ENCODE measurements at regions not wholly inside any gene's neighbourhood (a gene's known extent, or its start where the extent isn't known, plus 50 kb on each side); places are given as distances from the start of the nearest gene placed in this dataset.

GRCh38 chr5:16391858-16392649 is 73.5 kb downstream of the ZNF622 start:
- H3K79me1 ChIP-seq (ENCODE audit: low read depth, low read length), result no peaks in the 10 kb centered on the region
- no peak overlapping the region for H2BK12ac ChIP-seq (ENCODE audit: low read depth, low read length)
- H3K18ac ChIP-seq (ENCODE audit: extremely low read depth, low read length), result no peak overlapping the region
- no peak overlapping the region for H4K91ac ChIP-seq (replicated peaks; ENCODE audit: insufficient read length, low read length)
- no peak overlapping the region for H3K9ac ChIP-seq (replicated peaks in 1 of 4; ENCODE audit: extremely low read depth in 1 of 4, low read depth in 3 of 4, low read length in 3 of 4)
- no peaks in the 10 kb centered on the region for H3K36me3 ChIP-seq (ENCODE audit: control insufficient read depth in 2 of 4, insufficient read depth in 4 of 4, low read length in 3 of 4)
- no peaks in the 10 kb centered on the region for H4K20me1 ChIP-seq (replicated peaks in 1 of 2; ENCODE audit: control insufficient read depth in 1 of 2, insufficient read depth in 2 of 2, low read length in 2 of 2)
- H3K4ac ChIP-seq (replicated peaks; ENCODE audit: insufficient read length, low read depth, low read length), result no peak overlapping the region
- no peaks in the 10 kb centered on the region for H3K79me2 ChIP-seq (ENCODE audit: control insufficient read depth in 1 of 2, insufficient read depth in 2 of 2, low read length in 2 of 2)
- ChIA-PET CTCF (ENCODE audit: partially characterized antibody) (interaction anchor here (1.6 kb wide), 1 partner anchor 66 kb away, joined by 4 read pairs; no protein-coding TSS in a partner anchor), POLR2A (ENCODE audit: partially characterized antibody) (no interaction called here)
- H2BK15ac ChIP-seq (ENCODE audit: low read length), result no peak overlapping the region
- no peak overlapping the region for H3K4me3 ChIP-seq (ENCODE audit: extremely low read depth in 1 of 4, insufficient read depth in 2 of 4, low read depth in 3 of 4, low read length in 4 of 4)
- H3K9me3 ChIP-seq (ENCODE audit: insufficient read depth in 2 of 2, low read depth in 1 of 2, low read length in 1 of 2), result no peaks in the 10 kb centered on the region
- no peak overlapping the region for H3K27ac ChIP-seq (ENCODE audit: low read depth, low read length)
- H2BK5ac ChIP-seq (ENCODE audit: low read depth, low read length), result no peak overlapping the region
- no peak overlapping the region for H3K23ac ChIP-seq (ENCODE audit: insufficient read length)
- no peak overlapping the region for H4K8ac ChIP-seq (ENCODE audit: extremely low read depth, insufficient read depth, low read length)
- no peak overlapping the region for H3K56ac ChIP-seq (replicated peaks; ENCODE audit: insufficient read length, low read depth, low read length)
- no peak overlapping the region for H2AK5ac ChIP-seq (ENCODE audit: low read depth, low read length)
- no peak overlapping the region for H4K5ac ChIP-seq (ENCODE audit: insufficient read length, low read depth, low read length)
- no peaks in the 10 kb centered on the region for H3K27me3 ChIP-seq (replicated peaks in 1 of 4; ENCODE audit: control insufficient read depth in 3 of 4, extremely low read depth in 1 of 4, insufficient read depth in 3 of 4, low read length in 3 of 4)
- no peak for DNase-seq (ENCODE audit: low read depth in 1 of 2, low spot score in 2 of 2)
- H3K4me2 ChIP-seq (ENCODE audit: insufficient read depth in 1 of 2, low read depth in 2 of 2, low read length in 2 of 2), result no peak overlapping the region
- FAIRE-seq, result no peak
- H3K23me2 ChIP-seq (ENCODE audit: low read depth, low read length), result no peaks in the 10 kb centered on the region
- H3K14ac ChIP-seq (ENCODE audit: insufficient read length), result no peak overlapping the region
- H2BK120ac ChIP-seq (replicated peaks; ENCODE audit: low read depth, low read length), result no peak overlapping the region
- WGBS, 2 experiments (ENCODE audit: extremely low coverage in 1 of 2, insufficient coverage in 1 of 2, insufficient read length in 1 of 2, insufficient replicate concordance in 2 of 2, low coverage in 1 of 2, low lambda C conversion rate in 2 of 2, missing lambda C conversion rate in 1 of 2), result 88% methylated on average over 8 of the region's 8 CpGs; no CpG with 5 or more reads in 1 of the 2 experiments
- H2BK20ac ChIP-seq (ENCODE audit: low read length), result no peak overlapping the region
- 0 out of 2 replicates have a peak overlapping the region, but pooled peaks have one; percentile 35 for H2AFZ ChIP-seq (ENCODE audit: low read length)
- H3K4me1 ChIP-seq (replicated peaks in 1 of 4; ENCODE audit: control insufficient read depth in 3 of 4, insufficient read depth in 4 of 4, low read length in 3 of 4), result peaks cover 0 to 5% (median 0%) of the 10 kb centered on the region in 4 experiments; a peak in 1 of 7 replicates
- no peak for TF ChIP-seq TBP (IDR thresholded peaks at IDR 0.05; ENCODE audit: low read depth, low read length)
- TF ChIP-seq KDM4A (IDR thresholded peaks at IDR 0.05; ENCODE audit: low read depth, low read length, severe bottlenecking), result no peak
- no peak for TF ChIP-seq SP2 (IDR thresholded peaks at IDR 0.05; ENCODE audit: low read length)
- TF ChIP-seq CTBP2 (IDR thresholded peaks at IDR 0.05; ENCODE audit: borderline replicate concordance, insufficient read depth, insufficient read length, low read length), result no peak
- no peak for TF ChIP-seq SUZ12 (IDR thresholded peaks at IDR 0.05; ENCODE audit: low read length)
- TF ChIP-seq SIRT6 (IDR thresholded peaks at IDR 0.05; ENCODE audit: low read length), result no peak
- TF ChIP-seq GTF2F1 (IDR thresholded peaks at IDR 0.05; ENCODE audit: borderline replicate concordance, low read depth, low read length), result no peak
- no peak for TF ChIP-seq POLR2AphosphoS5 (IDR thresholded peaks at IDR 0.05; ENCODE audit: low read depth, low read length)
- TF ChIP-seq MAFK (IDR thresholded peaks at IDR 0.05; ENCODE audit: low read depth, low read length), result no peak
- no peak for TF ChIP-seq SIN3A (conservative IDR thresholded peaks at IDR 0.05 in 1 of 2, IDR thresholded peaks at IDR 0.05 in 1 of 2; ENCODE audit: low read depth in 1 of 2, low read length in 2 of 2)
- no peak for TF ChIP-seq HDAC6 (IDR thresholded peaks at IDR 0.05; ENCODE audit: low read depth, low read length)
- no peak for TF ChIP-seq JUN (IDR thresholded peaks at IDR 0.05; ENCODE audit: low read depth, low read length)
